ENCODE measurements at regions not wholly inside any gene's neighbourhood (a gene's known extent, or its start where the extent isn't known, plus 50 kb on each side); places are given as distances from the start of the nearest gene placed in this dataset.

DNA sequence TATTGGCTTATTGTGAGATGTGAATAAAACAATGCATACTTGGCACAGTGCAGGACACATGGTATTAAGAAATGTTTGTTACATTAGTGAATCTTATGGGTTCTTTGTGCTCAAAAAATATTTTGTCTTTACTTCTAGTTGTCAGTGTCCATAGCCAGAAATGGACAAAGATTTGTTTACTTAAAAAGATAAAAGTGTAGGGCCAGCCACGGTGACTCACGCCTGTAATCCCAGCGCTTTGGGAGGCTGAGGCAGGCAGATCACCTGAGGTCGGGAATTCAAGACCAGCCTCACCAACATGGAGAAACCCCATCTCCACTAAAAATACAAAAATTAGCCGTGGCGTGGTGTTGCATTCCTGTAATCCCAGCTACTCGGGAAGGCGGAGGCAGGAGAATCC lies 654.6 kb upstream of the NEGR1 start:
- no peak overlapping the region for H3K27ac Mint-ChIP-seq (ENCODE audit: unreplicated experiment)
- no peak overlapping the region for H3K4me3 Mint-ChIP-seq
- no peak for DNase-seq (ENCODE audit: low read depth, low spot score)
- peaks cover 7% of the 10 kb centered on the region for H3K9me3 Mint-ChIP-seq
- H3K36me3 Mint-ChIP-seq (ENCODE audit: low read depth), result no peaks in the 10 kb centered on the region
- TF ChIP-seq, protein P1, sequence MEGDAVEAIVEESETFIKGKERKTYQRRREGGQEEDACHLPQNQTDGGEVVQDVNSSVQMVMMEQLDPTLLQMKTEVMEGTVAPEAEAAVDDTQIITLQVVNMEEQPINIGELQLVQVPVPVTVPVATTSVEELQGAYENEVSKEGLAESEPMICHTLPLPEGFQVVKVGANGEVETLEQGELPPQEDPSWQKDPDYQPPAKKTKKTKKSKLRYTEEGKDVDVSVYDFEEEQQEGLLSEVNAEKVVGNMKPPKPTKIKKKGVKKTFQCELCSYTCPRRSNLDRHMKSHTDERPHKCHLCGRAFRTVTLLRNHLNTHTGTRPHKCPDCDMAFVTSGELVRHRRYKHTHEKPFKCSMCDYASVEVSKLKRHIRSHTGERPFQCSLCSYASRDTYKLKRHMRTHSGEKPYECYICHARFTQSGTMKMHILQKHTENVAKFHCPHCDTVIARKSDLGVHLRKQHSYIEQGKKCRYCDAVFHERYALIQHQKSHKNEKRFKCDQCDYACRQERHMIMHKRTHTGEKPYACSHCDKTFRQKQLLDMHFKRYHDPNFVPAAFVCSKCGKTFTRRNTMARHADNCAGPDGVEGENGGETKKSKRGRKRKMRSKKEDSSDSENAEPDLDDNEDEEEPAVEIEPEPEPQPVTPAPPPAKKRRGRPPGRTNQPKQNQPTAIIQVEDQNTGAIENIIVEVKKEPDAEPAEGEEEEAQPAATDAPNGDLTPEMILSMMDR (conservative IDR thresholded peaks at IDR 0.05), result no peak
- H3K4me1 Mint-ChIP-seq, result no peaks in the 10 kb centered on the region
- H3K27me3 Mint-ChIP-seq (ENCODE audit: low read depth), result no peaks in the 10 kb centered on the region

DNA sequence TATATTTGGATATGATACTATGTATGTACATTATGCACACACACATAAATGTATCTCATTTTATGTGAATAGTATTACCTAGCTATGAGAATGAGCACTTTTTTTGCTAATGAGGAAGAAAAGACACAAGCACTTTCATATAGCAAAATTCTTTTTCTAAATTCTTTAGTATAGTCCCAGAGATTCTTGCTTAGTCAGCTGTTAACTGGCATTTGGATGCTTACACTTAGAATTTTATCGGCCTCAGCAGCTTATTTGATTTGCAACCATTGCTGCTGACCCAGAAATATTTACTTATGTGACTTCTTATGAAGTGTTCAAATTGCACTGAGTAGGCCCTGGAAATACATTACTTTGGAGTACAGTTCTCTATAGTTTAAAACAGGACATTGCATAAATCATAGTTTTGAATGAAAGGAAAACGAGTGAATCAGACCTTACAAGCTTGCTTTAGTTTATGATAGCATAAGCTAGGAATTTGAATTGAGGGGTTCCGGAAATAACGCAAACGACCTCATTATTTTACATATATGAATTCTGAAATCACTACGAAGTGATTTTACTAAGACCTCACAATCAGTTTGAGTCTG lies 653.9 kb upstream of the NEGR1 start:
- Mint-ChIP-seq H3K9me3 (peaks cover 7% of the 10 kb centered on the region), H3K4me3 (no peak overlapping the region), H3K27ac (ENCODE audit: unreplicated experiment) (no peak overlapping the region), H3K36me3 (ENCODE audit: low read depth) (no peaks in the 10 kb centered on the region), H3K27me3 (ENCODE audit: low read depth) (no peaks in the 10 kb centered on the region), H3K4me1 (no peaks in the 10 kb centered on the region)
- TF ChIP-seq, protein P1 (conservative IDR thresholded peaks at IDR 0.05), result no peak
- DNase-seq (ENCODE audit: low read depth, low spot score), result no peak

DNA sequence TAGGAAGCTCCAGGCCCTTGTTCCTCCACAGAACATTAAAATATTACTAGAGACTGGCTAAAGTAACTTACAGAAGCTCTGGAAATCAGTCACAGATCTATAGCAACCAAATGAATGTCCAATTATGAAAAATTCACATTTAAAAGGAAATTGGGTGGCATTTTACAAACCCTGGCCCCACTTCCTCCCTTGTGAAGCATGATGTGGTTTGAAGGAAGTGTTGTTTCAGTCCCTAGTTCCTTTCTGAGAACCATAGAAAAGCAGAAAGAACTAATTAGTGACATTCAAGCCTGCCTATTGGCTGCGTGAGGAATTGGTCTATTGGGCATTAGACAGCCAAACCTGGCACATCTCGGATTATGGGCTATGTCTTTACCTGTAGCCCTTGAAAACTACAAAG lies 649.7 kb upstream of the NEGR1 start:
- H3K27me3 Mint-ChIP-seq (ENCODE audit: low read depth), result no peaks in the 10 kb centered on the region
- peaks cover 7% of the 10 kb centered on the region for H3K9me3 Mint-ChIP-seq
- DNase-seq (ENCODE audit: low read depth, low spot score), result no peak
- H3K4me3 Mint-ChIP-seq, result no peak overlapping the region
- H3K36me3 Mint-ChIP-seq (ENCODE audit: low read depth), result no peaks in the 10 kb centered on the region
- no peak overlapping the region for H3K27ac Mint-ChIP-seq (ENCODE audit: unreplicated experiment)
- H3K4me1 Mint-ChIP-seq, result no peaks in the 10 kb centered on the region
- TF ChIP-seq, protein P1 (conservative IDR thresholded peaks at IDR 0.05), result no peak

DNA sequence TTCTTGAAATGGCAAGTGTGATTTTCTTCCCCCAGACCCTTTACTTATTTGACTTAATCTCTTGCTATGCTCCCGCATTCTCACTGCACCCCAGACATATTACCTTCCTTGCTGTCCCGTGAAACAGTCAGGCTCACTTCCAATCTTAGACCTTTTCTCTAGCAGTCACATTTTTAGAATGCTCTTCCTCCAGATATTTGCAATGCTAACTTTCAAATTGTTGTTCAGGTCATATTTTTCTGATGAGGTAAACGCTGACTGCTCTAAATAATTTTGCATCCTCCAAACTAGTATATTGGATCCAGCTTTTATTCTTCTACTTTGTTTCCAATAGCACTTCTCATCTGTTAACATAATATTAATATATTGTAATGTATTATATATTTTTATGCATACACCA lies 648.2 kb upstream of the NEGR1 start:
- Mint-ChIP-seq H3K27ac (ENCODE audit: unreplicated experiment) (no peak overlapping the region), H3K36me3 (ENCODE audit: low read depth) (no peaks in the 10 kb centered on the region), H3K9me3 (peaks cover 7% of the 10 kb centered on the region), H3K4me3 (no peak overlapping the region), H3K4me1 (no peaks in the 10 kb centered on the region), H3K27me3 (ENCODE audit: low read depth) (no peaks in the 10 kb centered on the region)
- TF ChIP-seq, protein P1 (conservative IDR thresholded peaks at IDR 0.05), result no peak
- no peak for DNase-seq (ENCODE audit: low read depth, low spot score)

DNA sequence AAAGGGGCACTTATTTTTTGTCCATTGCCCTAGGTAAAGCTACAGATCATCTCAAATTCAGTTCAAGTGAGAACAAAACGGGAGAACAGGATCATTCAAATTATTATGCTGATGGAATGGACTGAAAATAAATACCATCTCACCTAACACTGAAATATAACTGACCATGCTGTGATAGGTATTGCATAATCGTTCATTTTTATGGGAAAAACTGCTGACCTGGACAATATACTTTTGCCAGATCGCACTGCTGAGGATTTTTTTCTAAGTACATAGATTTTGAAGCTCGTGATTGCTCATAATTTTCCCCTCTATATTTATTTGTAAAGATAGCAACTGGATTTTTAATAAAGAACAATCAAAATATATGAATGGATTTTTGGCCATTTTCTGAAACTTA lies 636.6 kb upstream of the NEGR1 start:
- H3K27me3 Mint-ChIP-seq (ENCODE audit: low read depth), result no peaks in the 10 kb centered on the region
- no peak overlapping the region for H3K27ac Mint-ChIP-seq (ENCODE audit: unreplicated experiment)
- H3K4me1 Mint-ChIP-seq, result peaks cover 8% of the 10 kb centered on the region
- no peak for DNase-seq (ENCODE audit: low read depth, low spot score)
- no peaks in the 10 kb centered on the region for H3K36me3 Mint-ChIP-seq (ENCODE audit: low read depth)
- TF ChIP-seq, protein P1 (conservative IDR thresholded peaks at IDR 0.05), result no peak
- H3K4me3 Mint-ChIP-seq, result no peak overlapping the region
- no peaks in the 10 kb centered on the region for H3K9me3 Mint-ChIP-seq

Data from neural crest cell (in vitro differentiated cells).